Panc1 (cell line): ENCODE measurements at regions not wholly inside any gene's neighbourhood (a gene's known extent, or its start where the extent isn't known, plus 50 kb on each side); places are given as distances from the start of the nearest gene placed in this dataset.

Experiments
- ATAC-seq: fragments of 200-7000 bp; cut with Tn5 transposase; 2 replicates; pipeline ENCODE4 v1.9.1; 2020; ENCODE audit warnings: mild to moderate bottlenecking, moderate library complexity
- BruUV-seq: library from RNA; stranded (reverse); fragments of 400-500 nt; replicated peaks from 2 replicates; lab custom pipeline; 2021; lab: Mats Ljungman, UMichigan
- CTCF ChIA-PET: fragments of 300-600 bp; sonication (Branson Sonifier 250); formaldehyde crosslinking; loops from one replicate; lab custom pipeline; 2022; ENCODE audit warnings: antibody characterized with exemption; lab: Charles Lee
- POLR2A ChIA-PET: fragments of 300-600 bp; sonication (Branson Sonifier 250); formaldehyde crosslinking; loops from one replicate; lab custom pipeline; 2022; ENCODE audit warnings: antibody characterized with exemption; lab: Charles Lee
- DNase-seq: peaks from one replicate; pipeline ENCODE4 v3.0.0-alpha.2; 2010; ENCODE audit warnings: low read depth, low spot score
- H3K27ac ChIP-seq: 2 replicates; pipeline ENCODE4 v1.5.1; 2011; ENCODE audit warnings: mild to moderate bottlenecking, low read length, inconsistent platforms
- H3K27me3 ChIP-seq: fragments of 200-500 bp; sonication (Bioruptor generic); 2 replicates; pipeline ENCODE4 v1.6.0; 2014; ENCODE audit warnings: low read length, inconsistent platforms; ENCODE audit not compliant: control insufficient read depth, insufficient read depth
- H3K36me3 ChIP-seq: fragments of 200-500 bp; sonication (Bioruptor generic); 2 replicates; pipeline ENCODE4 v1.5.1; 2014; ENCODE audit warnings: inconsistent platforms, mild to moderate bottlenecking, low read length, moderate library complexity; ENCODE audit not compliant: control insufficient read depth, insufficient read depth
- H3K4me1 ChIP-seq: 2 replicates; pipeline ENCODE4 v1.5.1; 2011; ENCODE audit warnings: inconsistent platforms, mild to moderate bottlenecking, low read length, moderate library complexity; ENCODE audit not compliant: control insufficient read depth, insufficient read depth
- H3K4me3 ChIP-seq, 2 experiments: 2 replicates each; pipeline ENCODE4 v1.5.1; 2011 to 2012; ENCODE audit warnings: low read depth in 2 of 2, low read length in 2 of 2, mild to moderate bottlenecking in 2 of 2, inconsistent platforms in 1 of 2, moderate library complexity in 1 of 2
- H3K9me3 ChIP-seq: fragments of 200-500 bp; sonication (Bioruptor generic); 2 replicates; pipeline ENCODE4 v1.5.1; 2014; ENCODE audit warnings: low read depth, mild to moderate bottlenecking, inconsistent platforms, low read length, moderate library complexity; ENCODE audit not compliant: control insufficient read depth, insufficient read depth
- POLR2AphosphoS5 ChIP-seq: IDR thresholded peaks from 2 replicates; pipeline ENCODE4 v1.6.1; 2012; ENCODE audit warnings: mild to moderate bottlenecking, low read depth, low read length, moderate library complexity
- SIN3A ChIP-seq: IDR thresholded peaks from 2 replicates; pipeline ENCODE4 v1.6.1; 2012; ENCODE audit warnings: low read depth, mild to moderate bottlenecking, low read length, moderate library complexity, borderline replicate concordance; ENCODE audit not compliant: insufficient read depth
- TCF7L2 ChIP-seq: IDR thresholded peaks from 2 replicates; pipeline ENCODE4 v1.6.1; 2011; ENCODE audit warnings: mild to moderate bottlenecking, low read depth, low read length, inconsistent platforms
- in situ Hi-C: cut with HindIII; loops from 2 replicates; pipeline ENCODE4 v1.10.0; 2016; ENCODE audit warnings: low sequenced_read_pairs, low pct_unique_long_range_greater_than_20kb
- intact Hi-C: fragments of 100-400 bp; cut with micrococcal nuclease; formaldehyde crosslinking; loops from one replicate; pipeline ENCODE4 v1.10.0; 2022; ENCODE audit not compliant: unreplicated experiment
- TF ChIP-seq, protein P1 (sequence below), 2 experiments: IDR thresholded peaks; 2 replicates each; pipeline ENCODE4 v1.6.1; 2011 to 2012; ENCODE audit warnings: low read depth in 2 of 2, control low read depth in 1 of 2, low read length in 1 of 2, mild to moderate bottlenecking in 1 of 2, moderate library complexity in 1 of 2; ENCODE audit not compliant: insufficient read depth in 1 of 2
- TF ChIP-seq, protein P2 (sequence below): fragments of 450-650 bp; IDR thresholded peaks from 2 replicates; pipeline ENCODE4 v1.5.1; 2017; ENCODE audit warnings: mild to moderate bottlenecking

DNA sequence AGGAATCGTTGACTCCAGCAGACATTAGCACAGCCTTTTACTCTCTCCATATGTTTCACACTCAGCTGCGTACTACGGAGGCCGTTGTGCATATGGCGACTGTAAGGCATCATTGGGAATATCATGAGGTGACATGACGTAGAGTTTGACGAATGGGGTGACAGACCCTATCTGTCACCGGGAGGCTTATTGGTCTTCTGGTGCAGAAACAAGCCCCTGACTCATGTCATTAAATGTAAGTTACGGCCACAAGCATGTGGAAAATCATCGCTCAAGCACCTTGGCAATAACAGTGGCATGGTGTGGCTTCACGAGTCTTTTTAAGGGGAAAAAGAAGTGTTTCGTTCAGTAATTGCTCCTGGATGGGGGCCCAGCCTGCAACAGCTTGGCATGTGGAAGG lies 115.2 kb upstream of the LRPAP1 start:
- no peak for DNase-seq
- CTCF ChIA-PET: no interaction called here
- Histone ChIP-seq H3K27me3 (no peaks in the 10 kb centered on the region), H3K27ac (no peak overlapping the region), H3K9me3 (no peaks in the 10 kb centered on the region), H3K4me3 (no peak overlapping the region), H3K4me1 (no peaks in the 10 kb centered on the region), H3K36me3 (no peaks in the 10 kb centered on the region)
- no TSS peak for BruUV-seq
- in situ Hi-C loops (no loop called here), intact Hi-C loops (no loop called here)
- POLR2A ChIA-PET: no interaction called here
- TF ChIP-seq, protein P1, sequence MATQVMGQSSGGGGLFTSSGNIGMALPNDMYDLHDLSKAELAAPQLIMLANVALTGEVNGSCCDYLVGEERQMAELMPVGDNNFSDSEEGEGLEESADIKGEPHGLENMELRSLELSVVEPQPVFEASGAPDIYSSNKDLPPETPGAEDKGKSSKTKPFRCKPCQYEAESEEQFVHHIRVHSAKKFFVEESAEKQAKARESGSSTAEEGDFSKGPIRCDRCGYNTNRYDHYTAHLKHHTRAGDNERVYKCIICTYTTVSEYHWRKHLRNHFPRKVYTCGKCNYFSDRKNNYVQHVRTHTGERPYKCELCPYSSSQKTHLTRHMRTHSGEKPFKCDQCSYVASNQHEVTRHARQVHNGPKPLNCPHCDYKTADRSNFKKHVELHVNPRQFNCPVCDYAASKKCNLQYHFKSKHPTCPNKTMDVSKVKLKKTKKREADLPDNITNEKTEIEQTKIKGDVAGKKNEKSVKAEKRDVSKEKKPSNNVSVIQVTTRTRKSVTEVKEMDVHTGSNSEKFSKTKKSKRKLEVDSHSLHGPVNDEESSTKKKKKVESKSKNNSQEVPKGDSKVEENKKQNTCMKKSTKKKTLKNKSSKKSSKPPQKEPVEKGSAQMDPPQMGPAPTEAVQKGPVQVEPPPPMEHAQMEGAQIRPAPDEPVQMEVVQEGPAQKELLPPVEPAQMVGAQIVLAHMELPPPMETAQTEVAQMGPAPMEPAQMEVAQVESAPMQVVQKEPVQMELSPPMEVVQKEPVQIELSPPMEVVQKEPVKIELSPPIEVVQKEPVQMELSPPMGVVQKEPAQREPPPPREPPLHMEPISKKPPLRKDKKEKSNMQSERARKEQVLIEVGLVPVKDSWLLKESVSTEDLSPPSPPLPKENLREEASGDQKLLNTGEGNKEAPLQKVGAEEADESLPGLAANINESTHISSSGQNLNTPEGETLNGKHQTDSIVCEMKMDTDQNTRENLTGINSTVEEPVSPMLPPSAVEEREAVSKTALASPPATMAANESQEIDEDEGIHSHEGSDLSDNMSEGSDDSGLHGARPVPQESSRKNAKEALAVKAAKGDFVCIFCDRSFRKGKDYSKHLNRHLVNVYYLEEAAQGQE (IDR thresholded peaks at IDR 0.05; ENCODE audit: insufficient read depth in 1 of 2, low read depth in 2 of 2, low read length in 1 of 2): no peak
- ATAC-seq: no peak

DNA sequence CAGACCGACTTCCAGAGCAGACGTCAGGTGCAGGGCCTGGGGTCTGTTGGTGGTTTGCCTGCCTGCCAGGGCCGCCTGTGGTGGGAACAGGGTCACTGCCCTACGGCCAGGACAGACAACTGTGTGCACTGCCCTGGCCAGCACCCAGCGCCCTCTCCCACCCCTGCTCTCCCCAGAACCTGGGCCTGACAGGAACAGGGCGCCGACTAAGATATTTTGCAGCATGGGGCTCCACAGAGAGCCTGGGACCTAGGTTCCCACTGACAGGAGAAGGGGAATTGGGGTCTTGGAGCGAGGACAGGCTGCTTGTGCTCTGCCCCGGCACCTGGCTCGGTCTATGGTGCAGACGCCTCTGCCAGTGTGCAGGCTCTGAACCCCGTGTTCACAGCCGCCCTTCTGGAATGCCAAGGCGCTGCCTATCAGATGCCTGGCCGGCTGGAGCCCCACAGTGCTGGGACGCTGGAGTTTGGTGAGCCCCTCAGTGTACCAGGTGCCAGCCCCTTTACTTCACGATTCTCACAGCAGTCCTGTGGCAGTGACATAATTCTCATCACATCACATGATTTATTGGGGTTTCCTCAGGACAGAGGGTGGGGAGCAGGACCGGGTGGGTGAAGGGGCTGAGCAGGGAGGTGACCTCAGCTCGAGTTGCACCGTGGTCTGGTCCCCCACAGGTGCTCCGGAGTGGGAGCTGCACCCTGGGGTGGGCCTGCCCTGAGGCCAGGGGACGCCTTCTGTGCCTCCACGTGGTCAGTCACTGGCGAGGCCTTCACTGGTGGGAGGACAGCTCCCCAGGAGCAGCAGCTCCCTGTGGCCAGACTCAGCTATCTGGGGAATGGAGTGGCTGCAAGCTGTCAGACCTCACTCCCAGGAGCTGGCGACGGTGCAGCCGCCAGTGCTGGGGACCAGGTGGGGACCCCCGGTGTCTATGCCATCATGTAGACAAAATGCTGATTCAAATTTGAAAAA lies 113.8 kb upstream of the LRPAP1 start:
- ChIA-PET POLR2A (no interaction called here), CTCF (no interaction called here)
- Histone ChIP-seq H3K27me3 (no peaks in the 10 kb centered on the region), H3K4me3 (no peak overlapping the region), H3K9me3 (no peaks in the 10 kb centered on the region), H3K4me1 (no peaks in the 10 kb centered on the region), H3K27ac (no peak overlapping the region), H3K36me3 (no peaks in the 10 kb centered on the region)
- no TSS peak for BruUV-seq
- in situ Hi-C loops (no loop called here), intact Hi-C loops (no loop called here)
- TF ChIP-seq, protein P1 (IDR thresholded peaks at IDR 0.05; ENCODE audit: insufficient read depth in 1 of 2, low read depth in 2 of 2, low read length in 1 of 2): no peak
- TF ChIP-seq TCF7L2 (no peak), POLR2AphosphoS5 (no peak), SIN3A (no peak)
- TF ChIP-seq, protein P2, sequence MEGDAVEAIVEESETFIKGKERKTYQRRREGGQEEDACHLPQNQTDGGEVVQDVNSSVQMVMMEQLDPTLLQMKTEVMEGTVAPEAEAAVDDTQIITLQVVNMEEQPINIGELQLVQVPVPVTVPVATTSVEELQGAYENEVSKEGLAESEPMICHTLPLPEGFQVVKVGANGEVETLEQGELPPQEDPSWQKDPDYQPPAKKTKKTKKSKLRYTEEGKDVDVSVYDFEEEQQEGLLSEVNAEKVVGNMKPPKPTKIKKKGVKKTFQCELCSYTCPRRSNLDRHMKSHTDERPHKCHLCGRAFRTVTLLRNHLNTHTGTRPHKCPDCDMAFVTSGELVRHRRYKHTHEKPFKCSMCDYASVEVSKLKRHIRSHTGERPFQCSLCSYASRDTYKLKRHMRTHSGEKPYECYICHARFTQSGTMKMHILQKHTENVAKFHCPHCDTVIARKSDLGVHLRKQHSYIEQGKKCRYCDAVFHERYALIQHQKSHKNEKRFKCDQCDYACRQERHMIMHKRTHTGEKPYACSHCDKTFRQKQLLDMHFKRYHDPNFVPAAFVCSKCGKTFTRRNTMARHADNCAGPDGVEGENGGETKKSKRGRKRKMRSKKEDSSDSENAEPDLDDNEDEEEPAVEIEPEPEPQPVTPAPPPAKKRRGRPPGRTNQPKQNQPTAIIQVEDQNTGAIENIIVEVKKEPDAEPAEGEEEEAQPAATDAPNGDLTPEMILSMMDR: no peak
- no peak for DNase-seq
- 0 out of 2 replicates have a peak, but pooled peaks have one; percentile 43 for ATAC-seq
